ENCODE measurements at regions not wholly inside any gene's neighbourhood (a gene's known extent, or its start where the extent isn't known, plus 50 kb on each side); places are given as distances from the start of the nearest gene placed in this dataset.

DNA sequence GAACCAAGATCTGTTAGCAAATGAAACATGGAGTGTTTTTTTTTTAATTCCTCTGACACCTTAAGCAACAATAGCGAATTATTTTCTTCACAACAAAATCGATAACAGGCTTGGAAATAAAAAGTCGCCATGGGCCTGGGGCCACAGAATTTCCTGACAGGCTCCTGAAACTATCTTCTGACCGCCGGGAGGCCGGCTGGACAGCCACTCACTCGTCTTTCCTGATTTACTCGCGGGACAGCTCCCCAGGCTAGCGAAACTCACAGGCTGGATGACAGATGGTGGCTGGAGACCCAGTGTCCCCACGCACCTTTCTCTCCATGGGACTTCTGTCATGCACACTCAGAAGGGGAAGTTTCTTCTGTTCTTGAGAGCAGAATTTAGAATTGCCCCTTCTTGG, 143.3 kb upstream of the IRX2 start:
- DNase-seq, result no peak

DNA sequence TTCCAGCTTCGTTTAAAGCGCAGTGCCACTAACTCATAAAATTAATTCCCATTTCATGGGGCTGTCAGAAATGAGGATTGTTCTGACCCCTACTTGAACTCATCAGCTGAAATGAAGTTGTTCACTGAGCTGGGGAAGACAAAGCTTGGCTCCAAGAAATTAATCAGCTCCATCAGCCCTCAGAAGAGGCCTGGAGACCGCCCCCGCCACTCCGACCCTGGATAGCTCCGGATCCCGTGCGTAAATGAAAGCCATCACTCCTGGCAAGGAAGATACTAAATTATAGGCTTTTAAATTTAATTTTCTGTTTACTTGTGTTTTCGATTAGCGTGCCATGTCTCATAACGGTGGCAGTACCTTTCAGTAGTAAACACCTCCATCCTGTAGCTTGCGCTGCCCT, 142.8 kb upstream of the IRX2 start:
- no peak for DNase-seq

- DNase-seq, result no peak
These were observed 141.1 kb upstream of the IRX2 start for GRCh38 chr5:2892466-2893000.

GRCh38 chr5:2891781-2892180, 140.3 kb upstream of the IRX2 start:
- no peak for DNase-seq

GRCh38 chr5:2890011-2890410, 138.5 kb upstream of the IRX2 start:
- no peak for DNase-seq

DNA sequence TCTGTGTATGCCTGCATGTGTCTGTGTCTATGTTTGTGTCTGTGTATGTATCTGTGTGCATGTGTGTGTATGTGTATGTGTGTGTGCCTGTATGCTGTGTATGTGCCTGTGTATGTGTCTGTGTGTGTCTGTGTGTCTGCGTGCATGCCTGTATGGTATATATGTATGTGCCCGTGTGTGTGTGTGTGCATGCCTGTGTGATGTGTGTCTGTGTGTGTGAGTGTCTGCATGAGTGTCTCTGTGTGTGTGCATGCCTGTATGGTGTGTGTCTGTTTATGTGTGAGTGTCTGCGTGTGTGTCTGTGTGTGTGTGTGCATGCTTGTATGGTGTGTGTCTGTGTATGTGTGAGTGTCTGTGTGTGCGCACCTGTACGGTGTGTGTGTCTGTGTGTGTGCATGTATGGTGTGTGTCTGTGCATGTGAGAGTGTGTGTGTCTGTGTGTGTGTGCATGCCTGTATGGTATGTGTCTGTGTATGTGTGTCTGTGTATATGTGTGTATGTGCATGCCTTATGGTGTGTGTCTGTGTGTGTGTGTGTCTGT, 137.1 kb upstream of the IRX2 start:
- DNase-seq, result no peak

DNA sequence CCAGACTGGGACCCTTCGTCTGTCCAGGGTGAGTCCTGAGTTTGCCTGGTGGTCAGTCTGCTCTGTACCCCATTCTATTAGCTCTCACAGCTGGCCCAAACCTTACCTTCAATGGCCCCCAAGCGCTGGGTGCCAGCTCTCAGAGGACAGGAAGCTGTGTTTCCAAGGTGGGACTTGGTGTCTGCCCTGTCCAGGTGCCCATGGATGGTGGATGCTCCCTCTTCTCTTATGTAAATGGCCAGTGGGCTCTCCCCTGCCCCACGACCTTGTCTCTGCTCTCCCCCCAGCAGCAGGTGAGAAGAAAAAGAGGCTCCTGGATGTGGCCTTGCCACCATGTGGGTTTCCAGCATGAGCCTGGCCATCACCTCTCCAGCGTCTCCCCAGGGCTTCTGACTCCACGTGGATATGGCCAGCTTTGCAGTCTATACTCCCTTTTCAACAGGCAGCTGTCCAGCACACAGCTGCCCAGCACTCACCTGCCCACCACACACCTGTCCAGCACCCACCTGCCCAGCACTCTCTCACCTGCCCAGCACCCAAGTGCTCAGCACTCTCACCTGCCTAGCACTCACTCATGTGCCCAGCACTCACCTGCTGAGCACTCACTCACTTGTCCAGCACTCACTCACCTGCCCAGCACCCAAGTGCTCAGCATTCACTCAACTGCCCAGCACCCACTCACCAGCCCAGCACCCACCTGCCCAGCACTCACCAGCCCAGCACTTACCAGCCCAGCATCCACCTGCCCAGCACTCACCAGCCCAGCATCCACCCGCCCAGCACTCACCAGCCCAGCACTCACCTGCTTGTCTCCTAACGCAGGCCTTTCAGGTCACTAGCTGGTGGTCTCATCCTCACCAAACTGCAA, 136.2 kb upstream of the IRX2 start:
- no peak for DNase-seq

- no peak for DNase-seq
These were observed 135.1 kb upstream of the IRX2 start for GRCh38 chr5:2886531-2886930.

GRCh38 chr5:2883771-2884170, 132.3 kb upstream of the IRX2 start:
- DNase-seq, result no peak

GRCh38 chr5:2879701-2880100, 128.2 kb upstream of the IRX2 start:
- DNase-seq, result no peak

DNA sequence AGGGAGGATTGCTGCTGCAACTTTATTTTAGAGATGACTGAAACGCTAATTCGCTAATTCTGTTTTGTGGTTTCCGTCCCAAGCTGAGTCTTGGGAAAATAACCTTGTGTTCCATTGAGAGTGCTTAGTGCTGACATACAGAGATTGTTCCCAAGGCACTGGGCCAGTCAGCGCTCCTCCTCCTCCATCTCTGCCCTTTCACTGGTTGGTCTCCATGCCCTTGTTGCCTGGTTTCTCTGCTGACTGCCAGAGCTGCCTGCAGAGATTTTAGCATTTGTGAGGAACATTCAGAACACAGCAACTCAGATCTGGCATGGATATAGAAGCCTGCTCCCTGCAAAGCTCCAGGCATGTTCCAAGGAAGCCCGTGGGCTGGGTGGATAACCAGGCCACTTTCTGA, 126.0 kb upstream of the IRX2 start:
- no peak for DNase-seq

DNA sequence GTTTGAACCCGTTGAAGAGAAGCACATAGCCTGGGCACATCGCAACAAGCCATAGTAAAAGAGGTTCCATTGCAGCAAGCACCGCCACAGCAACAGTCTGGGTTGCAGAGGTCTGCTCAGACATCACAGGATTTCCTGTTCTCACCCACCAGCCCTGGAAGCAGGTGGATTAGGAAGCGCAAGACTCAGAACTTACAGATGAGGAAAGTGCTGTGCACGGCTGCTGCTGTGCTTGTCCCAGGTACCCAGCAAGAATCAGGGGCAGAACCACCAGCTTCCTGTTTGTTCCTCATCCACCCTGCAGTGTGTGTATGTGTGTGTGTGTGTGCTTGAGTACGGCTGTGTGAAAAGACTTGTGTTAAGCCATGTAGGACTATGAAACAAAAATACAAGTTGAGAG, 124.7 kb upstream of the IRX2 start:
- no peak for DNase-seq

DNA sequence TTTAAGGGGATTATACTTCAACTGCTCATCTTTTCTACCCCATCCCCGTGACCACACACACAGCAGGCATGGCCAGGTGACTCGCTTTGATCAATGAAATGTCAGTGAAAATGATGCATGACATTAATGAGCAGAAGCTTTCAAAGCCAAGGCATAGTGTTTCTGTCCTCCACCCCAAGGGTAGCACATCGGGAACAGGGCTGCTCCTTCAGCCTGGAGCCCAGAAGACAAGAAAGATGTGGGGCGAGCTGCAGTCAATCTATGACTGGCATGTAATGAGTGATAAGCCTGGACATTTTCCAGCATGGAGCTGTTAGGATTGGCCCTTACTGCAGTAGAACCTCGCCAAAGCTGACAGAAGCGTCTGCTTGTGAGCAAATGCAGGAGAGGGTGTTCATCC, 122.6 kb upstream of the IRX2 start:
- no peak for DNase-seq

DNA sequence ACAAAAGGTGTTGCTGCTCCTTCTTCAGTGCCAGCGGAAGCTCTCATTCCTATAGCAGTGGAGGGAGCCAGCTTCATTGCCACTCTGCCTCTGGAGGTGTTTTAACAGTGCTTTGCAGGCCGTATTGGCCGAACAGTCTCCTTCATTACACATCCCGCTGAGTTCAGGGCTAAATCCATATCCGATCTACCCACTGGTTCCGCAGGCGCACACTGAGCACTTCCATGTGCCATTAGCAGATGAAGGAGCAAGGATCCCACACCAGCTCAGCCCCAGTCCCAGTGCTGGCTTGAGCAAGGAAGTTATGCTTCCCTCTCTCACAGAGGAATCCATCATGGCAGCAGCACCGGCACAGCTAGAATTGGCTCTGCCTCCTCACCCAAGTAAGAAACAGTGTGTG, 121.2 kb upstream of the IRX2 start:
- no peak for DNase-seq

DNA sequence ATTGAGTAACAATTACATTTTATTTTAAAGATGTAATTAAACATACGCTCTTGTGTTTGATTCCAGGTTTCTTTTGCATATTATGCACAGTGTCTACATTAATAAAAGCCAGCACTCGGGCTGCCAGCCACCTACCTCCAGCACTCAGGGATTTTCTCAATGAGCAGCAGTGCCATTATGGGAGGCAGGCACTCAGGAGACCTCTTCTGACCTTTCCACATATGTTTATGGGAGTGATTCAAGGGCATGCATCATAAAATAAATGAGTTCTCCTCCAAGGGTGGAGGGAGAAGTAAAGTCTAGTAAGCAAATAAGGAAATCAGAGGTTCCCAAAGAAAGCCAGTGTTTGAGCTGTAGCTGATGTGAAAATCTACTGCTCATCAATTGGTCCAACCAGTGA, 119.8 kb upstream of the IRX2 start:
- no peak for DNase-seq

- no peak for DNase-seq
These were observed 118.0 kb upstream of the IRX2 start for GRCh38 chr5:2869471-2869870.

- DNase-seq, result no peak
These were observed 116.0 kb upstream of the IRX2 start for GRCh38 chr5:2867373-2867933.

- no peak for DNase-seq
These were observed 115.3 kb upstream of the IRX2 start for GRCh38 chr5:2866662-2867372.

DNA sequence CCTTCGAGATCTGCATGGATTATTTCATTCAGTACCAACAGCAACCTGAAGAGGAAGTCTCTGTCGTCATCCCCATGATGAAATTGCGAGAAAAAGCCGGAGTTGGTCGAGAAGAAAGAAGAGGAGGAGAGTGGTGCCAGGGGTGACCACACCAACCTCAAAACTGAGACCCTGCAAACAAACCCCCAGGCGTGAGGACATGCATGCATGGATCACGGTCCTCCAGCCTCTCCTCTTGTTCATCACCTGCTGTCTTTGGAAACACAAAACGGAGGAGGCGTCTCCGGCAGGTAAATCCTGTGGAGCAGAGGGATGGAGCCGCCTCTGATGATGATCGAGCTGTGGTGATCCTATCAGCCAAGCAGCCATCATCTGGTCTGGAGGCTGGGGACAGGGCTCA, 114.4 kb upstream of the IRX2 start:
- no peak for DNase-seq

DNA sequence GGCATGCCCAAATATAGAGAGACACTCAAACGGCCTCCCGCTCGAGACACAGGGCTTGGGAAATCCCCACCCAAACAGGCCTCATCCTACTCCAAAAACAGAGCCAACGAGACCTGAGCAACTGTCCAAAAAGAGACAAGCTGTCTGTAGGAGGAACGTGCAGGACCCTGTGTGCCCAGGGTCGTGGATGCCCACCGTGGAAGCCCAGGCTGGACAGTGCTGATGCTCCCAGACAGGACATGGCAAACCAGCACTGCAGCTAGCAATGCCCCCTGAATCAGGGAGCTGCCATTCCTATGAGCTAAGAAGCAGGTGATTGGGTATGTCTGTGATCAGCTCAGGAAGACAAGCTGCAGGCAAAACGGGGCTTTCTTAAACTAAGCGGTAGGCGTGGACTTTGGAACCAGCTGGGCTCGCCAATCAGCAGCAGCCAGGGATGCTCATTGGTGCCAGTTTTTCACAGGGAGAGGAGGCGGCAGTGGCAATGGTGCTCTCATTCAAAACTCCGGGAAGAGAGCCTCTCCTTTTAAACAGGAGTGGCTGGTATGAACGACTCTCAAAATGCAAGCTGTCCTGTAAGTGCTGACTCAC, 113.1 kb upstream of the IRX2 start:
- no peak for DNase-seq

- DNase-seq, result no peak
These were observed 112.4 kb upstream of the IRX2 start for GRCh38 chr5:2863675-2864433.
